HEK293 (cell line): ENCODE measurements at regions not wholly inside any gene's neighbourhood (a gene's known extent, or its start where the extent isn't known, plus 50 kb on each side); places are given as distances from the start of the nearest gene placed in this dataset.

ENCODE experiments used
- CTCF ChIA-PET: fragments of 350-600 bp; formaldehyde crosslinking; extraction: SDS; loops from one replicate; lab custom pipeline; 2021; ENCODE audit warnings: antibody characterized with exemption; lab: Yijun Ruan, JAX
- POLR2A ChIA-PET: fragments of 300-600 bp; formaldehyde crosslinking; extraction: SDS; loops from one replicate; lab custom pipeline; 2020; ENCODE audit warnings: antibody characterized with exemption, inconsistent platforms; lab: Yijun Ruan, JAX
- H3K27ac ChIP-seq: fragments of 200-500 bp; sonication (Bioruptor generic); 2 replicates; pipeline ENCODE4 v1.5.1; 2014; ENCODE audit warnings: low read depth, low read length, control low read depth, inconsistent platforms; ENCODE audit errors: extremely low read depth
- H3K36me3 ChIP-seq, 2 experiments: fragments of 200-500 bp in 1 of 2; sonication (Bioruptor generic) in 1 of 2; 1 replicate in 1 of 2; 2 replicates in 1 of 2; pipeline ENCODE4 v1.5.1; 2014 to 2017; ENCODE audit warnings: inconsistent platforms in 2 of 2, low read length in 2 of 2; ENCODE audit not compliant: control insufficient read depth in 2 of 2, insufficient read depth in 1 of 2
- H3K4me1 ChIP-seq: fragments of 200-500 bp; sonication (Bioruptor generic); 2 replicates; pipeline ENCODE4 v1.5.1; 2014; ENCODE audit warnings: mild to moderate bottlenecking, low read length, inconsistent platforms; ENCODE audit not compliant: control insufficient read depth, insufficient read depth
- H3K4me3 ChIP-seq: 2 replicates; pipeline ENCODE4 v1.5.1; 2011; ENCODE audit warnings: low read depth, mild to moderate bottlenecking, control low read depth, low read length, moderate library complexity
- H3K9me3 ChIP-seq: fragments of 200-500 bp; sonication (Bioruptor generic); 2 replicates; pipeline ENCODE4 v1.5.1; 2014; ENCODE audit warnings: low read depth, low read length, inconsistent platforms; ENCODE audit not compliant: control insufficient read depth, insufficient read depth
- BCL11B ChIP-seq: fragments of 450-650 bp; formaldehyde crosslinking; IDR thresholded peaks from 2 replicates; pipeline ENCODE4 v1.5.1; 2016; ENCODE audit warnings: low read depth, missing biosample characterization, missing genetic modification characterization
- OSR2 ChIP-seq: fragments of 450-650 bp; formaldehyde crosslinking; IDR thresholded peaks from 2 replicates; pipeline ENCODE4 v1.5.1; 2016; ENCODE audit warnings: missing biosample characterization, missing genetic modification characterization
- ZBTB20 ChIP-seq: fragments of 450-650 bp; formaldehyde crosslinking; IDR thresholded peaks from 2 replicates; pipeline ENCODE4 v1.5.1; 2016; ENCODE audit warnings: missing biosample characterization, missing genetic modification characterization
- ZFHX2 ChIP-seq: fragments of 450-650 bp; formaldehyde crosslinking; conservative IDR thresholded peaks from 2 replicates; pipeline ENCODE4 v1.5.1; 2016; ENCODE audit warnings: missing biosample characterization, missing genetic modification characterization
- ZNF114 ChIP-seq: fragments of 450-650 bp; formaldehyde crosslinking; IDR thresholded peaks from 2 replicates; pipeline ENCODE4 v1.5.0; 2017; ENCODE audit warnings: missing biosample characterization, missing genetic modification characterization
- ZNF2 ChIP-seq: fragments of 450-650 bp; formaldehyde crosslinking; IDR thresholded peaks from 2 replicates; pipeline ENCODE4 v1.5.1; 2016; ENCODE audit warnings: missing biosample characterization, missing genetic modification characterization
- ZNF214 ChIP-seq: fragments of 450-650 bp; formaldehyde crosslinking; IDR thresholded peaks from 2 replicates; pipeline ENCODE4 v1.5.1; 2017; ENCODE audit warnings: missing biosample characterization, mild to moderate bottlenecking, missing genetic modification characterization, borderline replicate concordance
- ZNF48 ChIP-seq: fragments of 450-650 bp; formaldehyde crosslinking; IDR thresholded peaks from 2 replicates; pipeline ENCODE4 v1.5.1; 2016; ENCODE audit warnings: missing biosample characterization, missing genetic modification characterization
- ZNF549 ChIP-seq: fragments of 450-650 bp; IDR thresholded peaks from 2 replicates; pipeline ENCODE4 v1.5.1; 2018; ENCODE audit warnings: missing biosample characterization, missing genetic modification characterization, mild to moderate bottlenecking, inconsistent platforms, moderate library complexity
- ZNF596 ChIP-seq: fragments of 450-650 bp; IDR thresholded peaks from 2 replicates; pipeline ENCODE4 v1.5.0; 2018; ENCODE audit warnings: missing biosample characterization, mild to moderate bottlenecking, missing genetic modification characterization, moderate library complexity
- ZNF701 ChIP-seq: fragments of 450-650 bp; formaldehyde crosslinking; IDR thresholded peaks from 2 replicates; pipeline ENCODE4 v1.5.1; 2016; ENCODE audit warnings: missing biosample characterization, missing genetic modification characterization
- TF ChIP-seq, protein P1 (sequence below): fragments of 450-650 bp; formaldehyde crosslinking; IDR thresholded peaks from 2 replicates; pipeline ENCODE4 v1.5.1; 2017; ENCODE audit warnings: missing biosample characterization, missing genetic modification characterization
- TF ChIP-seq, protein P2 (sequence below): fragments of 450-650 bp; formaldehyde crosslinking; IDR thresholded peaks from 2 replicates; pipeline ENCODE4 v1.5.1; 2017; ENCODE audit warnings: missing biosample characterization, missing genetic modification characterization
- TF ChIP-seq, protein P3 (sequence below): fragments of 450-650 bp; formaldehyde crosslinking; IDR thresholded peaks from 2 replicates; pipeline ENCODE4 v1.5.1; 2016; ENCODE audit warnings: missing biosample characterization, missing genetic modification characterization, low read depth
- TF ChIP-seq, protein P4 (sequence below): fragments of 450-650 bp; formaldehyde crosslinking; IDR thresholded peaks from 2 replicates; pipeline ENCODE4; 2016; ENCODE audit warnings: missing biosample characterization, missing genetic modification characterization
- TF ChIP-seq, protein P5 (sequence below): fragments of 450-650 bp; formaldehyde crosslinking; IDR thresholded peaks from 2 replicates; pipeline ENCODE4 v1.5.1; 2016; ENCODE audit warnings: missing biosample characterization, missing genetic modification characterization
- TF ChIP-seq, protein P6 (sequence below): fragments of 450-650 bp; formaldehyde crosslinking; IDR thresholded peaks from 2 replicates; pipeline ENCODE4 v1.5.0; 2017; ENCODE audit warnings: missing biosample characterization, missing genetic modification characterization, borderline replicate concordance

DNA sequence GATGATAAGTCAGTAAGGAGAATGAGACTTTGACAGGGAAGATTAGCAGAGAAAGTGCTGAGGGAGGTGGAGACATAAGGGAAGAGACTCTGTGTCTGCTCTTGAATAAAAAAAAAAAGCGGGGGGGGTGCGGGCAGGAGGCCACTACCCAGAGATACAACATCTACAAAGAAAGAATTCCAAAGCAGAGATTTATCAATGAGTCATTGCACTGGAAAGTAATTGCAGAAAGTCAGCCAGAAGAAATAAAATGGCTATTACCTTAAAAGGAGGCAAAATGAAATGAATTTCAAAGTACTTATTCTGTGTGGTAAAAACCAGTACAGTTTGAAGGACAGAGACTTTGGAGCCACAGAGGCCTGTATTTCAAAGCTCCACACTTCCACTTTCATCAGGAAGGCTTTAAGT is 267.1 kb upstream of the PRKD1 start:
- Histone ChIP-seq H3K36me3 (no peaks in the 10 kb centered on the region), H3K27ac (no peak overlapping the region), H3K4me1 (no peaks in the 10 kb centered on the region), H3K4me3 (no peak overlapping the region), H3K9me3 (no peaks in the 10 kb centered on the region)
- ChIA-PET POLR2A (no interaction called here), CTCF (no interaction called here)
- TF ChIP-seq ZBTB20 (tag by site-specific recombination): no peak
- TF ChIP-seq ZNF2 (tag by site-specific recombination): no peak
- TF ChIP-seq, protein P1, sequence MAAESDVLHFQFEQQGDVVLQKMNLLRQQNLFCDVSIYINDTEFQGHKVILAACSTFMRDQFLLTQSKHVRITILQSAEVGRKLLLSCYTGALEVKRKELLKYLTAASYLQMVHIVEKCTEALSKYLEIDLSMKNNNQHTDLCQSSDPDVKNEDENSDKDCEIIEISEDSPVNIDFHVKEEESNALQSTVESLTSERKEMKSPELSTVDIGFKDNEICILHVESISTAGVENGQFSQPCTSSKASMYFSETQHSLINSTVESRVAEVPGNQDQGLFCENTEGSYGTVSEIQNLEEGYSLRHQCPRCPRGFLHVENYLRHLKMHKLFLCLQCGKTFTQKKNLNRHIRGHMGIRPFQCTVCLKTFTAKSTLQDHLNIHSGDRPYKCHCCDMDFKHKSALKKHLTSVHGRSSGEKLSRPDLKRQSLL: no peak
- TF ChIP-seq, protein P2, sequence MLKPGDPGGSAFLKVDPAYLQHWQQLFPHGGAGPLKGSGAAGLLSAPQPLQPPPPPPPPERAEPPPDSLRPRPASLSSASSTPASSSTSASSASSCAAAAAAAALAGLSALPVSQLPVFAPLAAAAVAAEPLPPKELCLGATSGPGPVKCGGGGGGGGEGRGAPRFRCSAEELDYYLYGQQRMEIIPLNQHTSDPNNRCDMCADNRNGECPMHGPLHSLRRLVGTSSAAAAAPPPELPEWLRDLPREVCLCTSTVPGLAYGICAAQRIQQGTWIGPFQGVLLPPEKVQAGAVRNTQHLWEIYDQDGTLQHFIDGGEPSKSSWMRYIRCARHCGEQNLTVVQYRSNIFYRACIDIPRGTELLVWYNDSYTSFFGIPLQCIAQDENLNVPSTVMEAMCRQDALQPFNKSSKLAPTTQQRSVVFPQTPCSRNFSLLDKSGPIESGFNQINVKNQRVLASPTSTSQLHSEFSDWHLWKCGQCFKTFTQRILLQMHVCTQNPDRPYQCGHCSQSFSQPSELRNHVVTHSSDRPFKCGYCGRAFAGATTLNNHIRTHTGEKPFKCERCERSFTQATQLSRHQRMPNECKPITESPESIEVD (tag by site-specific recombination): no peak
- TF ChIP-seq ZNF596 (tag by site-specific recombination): no peak
- TF ChIP-seq BCL11B (tag by site-specific recombination): no peak
- no peak for TF ChIP-seq ZFHX2
- TF ChIP-seq ZNF214: no peak
- TF ChIP-seq, protein P3, sequence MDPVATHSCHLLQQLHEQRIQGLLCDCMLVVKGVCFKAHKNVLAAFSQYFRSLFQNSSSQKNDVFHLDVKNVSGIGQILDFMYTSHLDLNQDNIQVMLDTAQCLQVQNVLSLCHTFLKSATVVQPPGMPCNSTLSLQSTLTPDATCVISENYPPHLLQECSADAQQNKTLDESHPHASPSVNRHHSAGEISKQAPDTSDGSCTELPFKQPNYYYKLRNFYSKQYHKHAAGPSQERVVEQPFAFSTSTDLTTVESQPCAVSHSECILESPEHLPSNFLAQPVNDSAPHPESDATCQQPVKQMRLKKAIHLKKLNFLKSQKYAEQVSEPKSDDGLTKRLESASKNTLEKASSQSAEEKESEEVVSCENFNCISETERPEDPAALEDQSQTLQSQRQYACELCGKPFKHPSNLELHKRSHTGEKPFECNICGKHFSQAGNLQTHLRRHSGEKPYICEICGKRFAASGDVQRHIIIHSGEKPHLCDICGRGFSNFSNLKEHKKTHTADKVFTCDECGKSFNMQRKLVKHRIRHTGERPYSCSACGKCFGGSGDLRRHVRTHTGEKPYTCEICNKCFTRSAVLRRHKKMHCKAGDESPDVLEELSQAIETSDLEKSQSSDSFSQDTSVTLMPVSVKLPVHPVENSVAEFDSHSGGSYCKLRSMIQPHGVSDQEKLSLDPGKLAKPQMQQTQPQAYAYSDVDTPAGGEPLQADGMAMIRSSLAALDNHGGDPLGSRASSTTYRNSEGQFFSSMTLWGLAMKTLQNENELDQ: no peak
- no peak for TF ChIP-seq ZNF701 (tag by site-specific recombination)
- TF ChIP-seq OSR2: no peak
- no peak for TF ChIP-seq ZNF48 (tag by site-specific recombination)
- TF ChIP-seq, protein P4, sequence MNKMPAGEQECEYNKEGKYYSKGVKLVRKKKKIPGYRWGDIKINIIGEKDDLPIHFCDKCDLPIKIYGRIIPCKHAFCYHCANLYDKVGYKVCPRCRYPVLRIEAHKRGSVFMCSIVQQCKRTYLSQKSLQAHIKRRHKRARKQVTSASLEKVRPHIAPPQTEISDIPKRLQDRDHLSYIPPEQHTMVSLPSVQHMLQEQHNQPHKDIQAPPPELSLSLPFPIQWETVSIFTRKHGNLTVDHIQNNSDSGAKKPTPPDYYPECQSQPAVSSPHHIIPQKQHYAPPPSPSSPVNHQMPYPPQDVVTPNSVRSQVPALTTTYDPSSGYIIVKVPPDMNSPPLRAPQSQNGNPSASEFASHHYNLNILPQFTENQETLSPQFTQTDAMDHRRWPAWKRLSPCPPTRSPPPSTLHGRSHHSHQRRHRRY (tag by site-specific recombination): no peak
- TF ChIP-seq, protein P5, sequence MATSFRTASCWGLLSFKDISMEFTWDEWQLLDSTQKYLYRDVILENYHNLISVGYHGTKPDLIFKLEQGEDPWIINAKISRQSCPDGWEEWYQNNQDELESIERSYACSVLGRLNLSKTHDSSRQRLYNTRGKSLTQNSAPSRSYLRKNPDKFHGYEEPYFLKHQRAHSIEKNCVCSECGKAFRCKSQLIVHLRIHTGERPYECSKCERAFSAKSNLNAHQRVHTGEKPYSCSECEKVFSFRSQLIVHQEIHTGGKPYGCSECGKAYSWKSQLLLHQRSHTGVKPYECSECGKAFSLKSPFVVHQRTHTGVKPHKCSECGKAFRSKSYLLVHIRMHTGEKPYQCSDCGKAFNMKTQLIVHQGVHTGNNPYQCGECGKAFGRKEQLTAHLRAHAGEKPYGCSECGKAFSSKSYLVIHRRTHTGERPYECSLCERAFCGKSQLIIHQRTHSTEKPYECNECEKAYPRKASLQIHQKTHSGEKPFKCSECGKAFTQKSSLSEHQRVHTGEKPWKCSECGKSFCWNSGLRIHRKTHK (tag by site-specific recombination): no peak
- TF ChIP-seq, protein P6, sequence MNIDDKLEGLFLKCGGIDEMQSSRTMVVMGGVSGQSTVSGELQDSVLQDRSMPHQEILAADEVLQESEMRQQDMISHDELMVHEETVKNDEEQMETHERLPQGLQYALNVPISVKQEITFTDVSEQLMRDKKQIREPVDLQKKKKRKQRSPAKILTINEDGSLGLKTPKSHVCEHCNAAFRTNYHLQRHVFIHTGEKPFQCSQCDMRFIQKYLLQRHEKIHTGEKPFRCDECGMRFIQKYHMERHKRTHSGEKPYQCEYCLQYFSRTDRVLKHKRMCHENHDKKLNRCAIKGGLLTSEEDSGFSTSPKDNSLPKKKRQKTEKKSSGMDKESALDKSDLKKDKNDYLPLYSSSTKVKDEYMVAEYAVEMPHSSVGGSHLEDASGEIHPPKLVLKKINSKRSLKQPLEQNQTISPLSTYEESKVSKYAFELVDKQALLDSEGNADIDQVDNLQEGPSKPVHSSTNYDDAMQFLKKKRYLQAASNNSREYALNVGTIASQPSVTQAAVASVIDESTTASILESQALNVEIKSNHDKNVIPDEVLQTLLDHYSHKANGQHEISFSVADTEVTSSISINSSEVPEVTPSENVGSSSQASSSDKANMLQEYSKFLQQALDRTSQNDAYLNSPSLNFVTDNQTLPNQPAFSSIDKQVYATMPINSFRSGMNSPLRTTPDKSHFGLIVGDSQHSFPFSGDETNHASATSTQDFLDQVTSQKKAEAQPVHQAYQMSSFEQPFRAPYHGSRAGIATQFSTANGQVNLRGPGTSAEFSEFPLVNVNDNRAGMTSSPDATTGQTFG (tag by site-specific recombination): no peak
- TF ChIP-seq ZNF114: no peak
- TF ChIP-seq ZNF549 (tag by site-specific recombination): no peak
